GM12878 (cell line): ENCODE measurements at regions not wholly inside any gene's neighbourhood (a gene's known extent, or its start where the extent isn't known, plus 50 kb on each side); places are given as distances from the start of the nearest gene placed in this dataset.

Experiments
- CTCF ChIP-seq, 3 experiments: IDR thresholded peaks in 2 of 3; conservative IDR thresholded peaks in 1 of 3; 2 replicates each; pipeline ENCODE4 v1.5.1; 2011; ENCODE audit warnings: low read depth in 3 of 3, low read length in 3 of 3, mild to moderate bottlenecking in 3 of 3, control low read depth in 2 of 3, moderate library complexity in 2 of 3, inconsistent platforms in 1 of 3, mixed read lengths in 1 of 3; ENCODE audit not compliant: control insufficient read depth in 2 of 3, insufficient read depth in 1 of 3; ENCODE audit errors: extremely low read depth in 1 of 3
- EZH2 ChIP-seq: IDR thresholded peaks from 2 replicates; pipeline ENCODE4 v1.6.1; 2012; ENCODE audit warnings: low read depth, mild to moderate bottlenecking, control low read depth, inconsistent platforms, low read length, borderline replicate concordance; ENCODE audit not compliant: control insufficient read depth
- GABPA ChIP-seq: IDR thresholded peaks from 2 replicates; pipeline ENCODE4 v1.6.1; 2014; ENCODE audit warnings: antibody characterized with exemption, low read depth, mild to moderate bottlenecking, inconsistent platforms
- KDM1A ChIP-seq: fragments of 200-600 bp; sonication (generic); IDR thresholded peaks from 2 replicates; pipeline ENCODE4 v1.6.1; 2016; ENCODE audit warnings: borderline replicate concordance
- MXI1 ChIP-seq: fragments of 150-350 bp; IDR thresholded peaks from 2 replicates; pipeline ENCODE4 v1.6.1; 2011; ENCODE audit warnings: low read depth, mild to moderate bottlenecking, inconsistent platforms, low read length, improper control_type of control experiment
- SREBF1 ChIP-seq: IDR thresholded peaks from 2 replicates; pipeline ENCODE4 v1.6.1; 2012; ENCODE audit warnings: mild to moderate bottlenecking, low read length

- TF ChIP-seq EZH2 (no peak), SREBF1 (no peak), KDM1A (no peak), CTCF (IDR thresholded peaks at IDR 0.05 in 2 of 3, conservative IDR thresholded peaks at IDR 0.05 in 1 of 3; ENCODE audit: control insufficient read depth in 2 of 3, extremely low read depth in 1 of 3, insufficient read depth in 1 of 3, low read depth in 3 of 3, low read length in 3 of 3) (no peak), GABPA (no peak), MXI1 (no peak)
Observed at GRCh38 chr11:45062974-45063635, 83.3 kb upstream of the PRDM11 start.
